ENCODE measurements at regions not wholly inside any gene's neighbourhood (a gene's known extent, or its start where the extent isn't known, plus 50 kb on each side); places are given as distances from the start of the nearest gene placed in this dataset.

DNA sequence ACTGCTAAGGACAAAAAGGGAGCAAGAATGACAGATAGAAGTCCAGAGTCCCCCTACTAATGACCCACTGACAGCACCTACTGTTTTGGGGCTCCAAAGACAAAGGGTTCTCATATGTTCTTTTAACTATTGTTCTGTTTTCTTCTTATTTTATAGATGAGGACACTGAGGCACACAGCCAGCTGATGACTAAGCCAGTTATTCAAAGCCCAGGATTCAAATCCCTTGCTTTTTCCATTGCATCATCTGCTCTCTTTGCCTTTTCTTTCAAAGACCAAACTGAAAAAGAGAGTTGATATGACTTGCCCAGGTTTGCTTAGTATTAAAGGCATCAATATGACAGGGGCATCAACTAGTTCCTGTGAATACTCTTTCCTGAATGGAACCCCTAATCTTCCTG is 299.8 kb downstream of the LRATD1 start:
- Histone ChIP-seq H3K9ac (ENCODE audit: low read depth in 1 of 2, low read length in 2 of 2) (no peak overlapping the region), H3K36me3 (ENCODE audit: control insufficient read depth in 4 of 4, insufficient read depth in 3 of 4, low read depth in 1 of 4, low read length in 3 of 4) (no peaks in the 10 kb centered on the region), H3K4me3 (ENCODE audit: low read depth in 1 of 3, low read length in 3 of 3) (no peak overlapping the region), H3K27me3 (ENCODE audit: control insufficient read depth in 4 of 4, insufficient read depth in 4 of 4, low read length in 3 of 4) (no peaks in the 10 kb centered on the region), H3K4me1 (ENCODE audit: control insufficient read depth in 4 of 4, insufficient read depth in 4 of 4, low read length in 3 of 4) (no peaks in the 10 kb centered on the region), H3K9me3 (ENCODE audit: control insufficient read depth in 4 of 4, low read length in 3 of 4) (peaks cover 0 to 4% (median 2%) of the 10 kb centered on the region in 4 donors), H3K27ac (ENCODE audit: low read depth in 1 of 2, low read length in 2 of 2) (no peak overlapping the region)
- no peak for DNase-seq (ENCODE audit: low spot score)
- no peak for TF ChIP-seq MAX (IDR thresholded peaks at IDR 0.05)
- TF ChIP-seq, protein P1, sequence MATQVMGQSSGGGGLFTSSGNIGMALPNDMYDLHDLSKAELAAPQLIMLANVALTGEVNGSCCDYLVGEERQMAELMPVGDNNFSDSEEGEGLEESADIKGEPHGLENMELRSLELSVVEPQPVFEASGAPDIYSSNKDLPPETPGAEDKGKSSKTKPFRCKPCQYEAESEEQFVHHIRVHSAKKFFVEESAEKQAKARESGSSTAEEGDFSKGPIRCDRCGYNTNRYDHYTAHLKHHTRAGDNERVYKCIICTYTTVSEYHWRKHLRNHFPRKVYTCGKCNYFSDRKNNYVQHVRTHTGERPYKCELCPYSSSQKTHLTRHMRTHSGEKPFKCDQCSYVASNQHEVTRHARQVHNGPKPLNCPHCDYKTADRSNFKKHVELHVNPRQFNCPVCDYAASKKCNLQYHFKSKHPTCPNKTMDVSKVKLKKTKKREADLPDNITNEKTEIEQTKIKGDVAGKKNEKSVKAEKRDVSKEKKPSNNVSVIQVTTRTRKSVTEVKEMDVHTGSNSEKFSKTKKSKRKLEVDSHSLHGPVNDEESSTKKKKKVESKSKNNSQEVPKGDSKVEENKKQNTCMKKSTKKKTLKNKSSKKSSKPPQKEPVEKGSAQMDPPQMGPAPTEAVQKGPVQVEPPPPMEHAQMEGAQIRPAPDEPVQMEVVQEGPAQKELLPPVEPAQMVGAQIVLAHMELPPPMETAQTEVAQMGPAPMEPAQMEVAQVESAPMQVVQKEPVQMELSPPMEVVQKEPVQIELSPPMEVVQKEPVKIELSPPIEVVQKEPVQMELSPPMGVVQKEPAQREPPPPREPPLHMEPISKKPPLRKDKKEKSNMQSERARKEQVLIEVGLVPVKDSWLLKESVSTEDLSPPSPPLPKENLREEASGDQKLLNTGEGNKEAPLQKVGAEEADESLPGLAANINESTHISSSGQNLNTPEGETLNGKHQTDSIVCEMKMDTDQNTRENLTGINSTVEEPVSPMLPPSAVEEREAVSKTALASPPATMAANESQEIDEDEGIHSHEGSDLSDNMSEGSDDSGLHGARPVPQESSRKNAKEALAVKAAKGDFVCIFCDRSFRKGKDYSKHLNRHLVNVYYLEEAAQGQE (IDR thresholded peaks at IDR 0.05), result no peak
- no peak for TF ChIP-seq FOXA2 (IDR thresholded peaks at IDR 0.05)
- TF ChIP-seq HNF4A (conservative IDR thresholded peaks at IDR 0.05), result no peak
- TF ChIP-seq TAF1 (conservative IDR thresholded peaks at IDR 0.05), result no peak
- TF ChIP-seq YY1 (IDR thresholded peaks at IDR 0.05), result no peak
- no peak for TF ChIP-seq RAD21 (IDR thresholded peaks at IDR 0.05)
- no peak for TF ChIP-seq SP1 (IDR thresholded peaks at IDR 0.05)
- TF ChIP-seq, protein P2, sequence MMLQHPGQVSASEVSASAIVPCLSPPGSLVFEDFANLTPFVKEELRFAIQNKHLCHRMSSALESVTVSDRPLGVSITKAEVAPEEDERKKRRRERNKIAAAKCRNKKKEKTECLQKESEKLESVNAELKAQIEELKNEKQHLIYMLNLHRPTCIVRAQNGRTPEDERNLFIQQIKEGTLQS (IDR thresholded peaks at IDR 0.05), result no peak
- TF ChIP-seq HNF4G (IDR thresholded peaks at IDR 0.05), result no peak

DNA sequence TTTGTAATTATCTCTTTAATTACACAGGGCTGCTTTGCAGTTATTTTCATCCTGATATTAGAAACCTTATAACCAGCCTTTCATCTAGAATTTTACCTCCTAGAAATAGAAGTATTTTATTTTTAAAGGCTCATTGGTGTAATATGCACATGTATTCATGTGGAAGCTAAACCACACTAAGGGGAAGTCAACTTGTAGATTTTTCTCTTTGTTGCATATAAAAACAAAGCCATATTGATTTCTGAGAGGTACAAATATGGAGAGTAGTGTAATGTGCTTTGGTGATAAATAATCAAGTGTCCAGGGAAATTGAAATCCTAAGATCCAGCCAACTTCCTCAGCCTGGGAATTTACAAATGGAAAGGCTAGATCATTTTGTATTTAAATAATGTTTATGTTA is 301.2 kb downstream of the LRATD1 start:
- Histone ChIP-seq H3K27ac (ENCODE audit: low read depth in 1 of 2, low read length in 2 of 2) (no peak overlapping the region), H3K9me3 (ENCODE audit: control insufficient read depth in 4 of 4, low read length in 3 of 4) (peaks cover 0 to 7% (median 4%) of the 10 kb centered on the region in 4 donors), H3K4me1 (ENCODE audit: control insufficient read depth in 4 of 4, insufficient read depth in 4 of 4, low read length in 3 of 4) (no peaks in the 10 kb centered on the region), H3K36me3 (ENCODE audit: control insufficient read depth in 4 of 4, insufficient read depth in 3 of 4, low read depth in 1 of 4, low read length in 3 of 4) (no peaks in the 10 kb centered on the region), H3K9ac (ENCODE audit: low read depth in 1 of 2, low read length in 2 of 2) (no peak overlapping the region), H3K4me3 (ENCODE audit: low read depth in 1 of 3, low read length in 3 of 3) (no peak overlapping the region), H3K27me3 (ENCODE audit: control insufficient read depth in 4 of 4, insufficient read depth in 4 of 4, low read length in 3 of 4) (no peaks in the 10 kb centered on the region)
- no peak for TF ChIP-seq HNF4G (IDR thresholded peaks at IDR 0.05)
- no peak for TF ChIP-seq FOXA2 (IDR thresholded peaks at IDR 0.05)
- TF ChIP-seq, protein P3, sequence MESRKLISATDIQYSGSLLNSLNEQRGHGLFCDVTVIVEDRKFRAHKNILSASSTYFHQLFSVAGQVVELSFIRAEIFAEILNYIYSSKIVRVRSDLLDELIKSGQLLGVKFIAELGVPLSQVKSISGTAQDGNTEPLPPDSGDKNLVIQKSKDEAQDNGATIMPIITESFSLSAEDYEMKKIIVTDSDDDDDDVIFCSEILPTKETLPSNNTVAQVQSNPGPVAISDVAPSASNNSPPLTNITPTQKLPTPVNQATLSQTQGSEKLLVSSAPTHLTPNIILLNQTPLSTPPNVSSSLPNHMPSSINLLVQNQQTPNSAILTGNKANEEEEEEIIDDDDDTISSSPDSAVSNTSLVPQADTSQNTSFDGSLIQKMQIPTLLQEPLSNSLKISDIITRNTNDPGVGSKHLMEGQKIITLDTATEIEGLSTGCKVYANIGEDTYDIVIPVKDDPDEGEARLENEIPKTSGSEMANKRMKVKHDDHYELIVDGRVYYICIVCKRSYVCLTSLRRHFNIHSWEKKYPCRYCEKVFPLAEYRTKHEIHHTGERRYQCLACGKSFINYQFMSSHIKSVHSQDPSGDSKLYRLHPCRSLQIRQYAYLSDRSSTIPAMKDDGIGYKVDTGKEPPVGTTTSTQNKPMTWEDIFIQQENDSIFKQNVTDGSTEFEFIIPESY (IDR thresholded peaks at IDR 0.05), result no peak
- no peak for TF ChIP-seq MAX (IDR thresholded peaks at IDR 0.05)
- TF ChIP-seq, protein P2 (IDR thresholded peaks at IDR 0.05), result no peak
- no peak for TF ChIP-seq FOXA1 (IDR thresholded peaks at IDR 0.05)
- no peak for TF ChIP-seq HNF4A (conservative IDR thresholded peaks at IDR 0.05)
- TF ChIP-seq RAD21 (IDR thresholded peaks at IDR 0.05), result no peak
- TF ChIP-seq, protein P1 (IDR thresholded peaks at IDR 0.05), result no peak
- no peak for TF ChIP-seq YY1 (IDR thresholded peaks at IDR 0.05)
- TF ChIP-seq CTCF (IDR thresholded peaks at IDR 0.05; ENCODE audit: low read depth, low read length, missing input control), result no peak
- no peak for TF ChIP-seq TAF1 (conservative IDR thresholded peaks at IDR 0.05)
- no peak for TF ChIP-seq RXRA (IDR thresholded peaks at IDR 0.05)
- no peak for TF ChIP-seq GABPA (IDR thresholded peaks at IDR 0.05 in 1 of 2, conservative IDR thresholded peaks at IDR 0.05 in 1 of 2)
- TF ChIP-seq SP1 (IDR thresholded peaks at IDR 0.05), result no peak
- no peak for TF ChIP-seq JUND (IDR thresholded peaks at IDR 0.05)
- TF ChIP-seq EGR1 (IDR thresholded peaks at IDR 0.05; ENCODE audit: low read depth in 2 of 2), result no peak
- no peak for TF ChIP-seq NR2F2 (IDR thresholded peaks at IDR 0.05)
- no peak for DNase-seq (ENCODE audit: low spot score)

Data from liver (tissue), 7 donors.